ENCODE measurements at regions not wholly inside any gene's neighbourhood (a gene's known extent, or its start where the extent isn't known, plus 50 kb on each side); places are given as distances from the start of the nearest gene placed in this dataset.

DNA sequence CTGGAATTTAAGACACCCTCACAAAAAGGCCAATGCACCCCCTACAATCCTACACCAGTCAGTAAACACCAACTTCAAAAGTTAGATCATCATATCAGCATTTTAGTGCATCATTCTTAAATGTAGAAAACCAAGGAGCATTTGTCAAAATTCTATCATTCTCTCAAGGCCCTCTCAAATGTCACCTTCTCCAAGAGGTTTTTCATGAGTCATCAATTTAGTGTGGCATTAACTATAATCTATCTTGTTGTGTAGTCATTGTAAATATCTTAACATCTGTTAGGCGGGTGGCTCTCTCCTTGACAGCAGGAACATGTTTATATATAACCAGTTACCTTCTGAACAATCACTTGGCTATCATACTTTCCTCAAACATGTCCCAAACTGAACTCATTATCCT is 62.1 kb upstream of the G2E3 start:
- Histone ChIP-seq H3K27ac (ENCODE audit: low read length) (no peak overlapping the region), H3K4me2 (ENCODE audit: low read length) (no peak overlapping the region), H3K79me2 (ENCODE audit: low read length) (no peaks in the 10 kb centered on the region), H4K20me1 (ENCODE audit: low read length) (no peaks in the 10 kb centered on the region), H3K4me3 (ENCODE audit: low read length) (no peak overlapping the region), H2AFZ (ENCODE audit: low read length) (no peak overlapping the region), H3K36me3 (ENCODE audit: low read depth, low read length) (no peaks in the 10 kb centered on the region), H3K4me1 (ENCODE audit: insufficient read depth, low read length) (no peaks in the 10 kb centered on the region), H3K27me3 (ENCODE audit: low read length) (peaks cover 73% of the 10 kb centered on the region), H3F3A (ENCODE audit: low read length, unreplicated experiment) (no peaks in the 10 kb centered on the region), H3K9ac (ENCODE audit: low read length) (no peak overlapping the region), H3K9me3 (ENCODE audit: low read length) (no peaks in the 10 kb centered on the region), H3K9me2 (replicated peaks; ENCODE audit: low read length) (no peaks in the 10 kb centered on the region)
- ChIA-PET CTCF (no interaction called here), POLR2A (ENCODE audit: unreplicated experiment) (no interaction called here)
- TF ChIP-seq, protein P1, sequence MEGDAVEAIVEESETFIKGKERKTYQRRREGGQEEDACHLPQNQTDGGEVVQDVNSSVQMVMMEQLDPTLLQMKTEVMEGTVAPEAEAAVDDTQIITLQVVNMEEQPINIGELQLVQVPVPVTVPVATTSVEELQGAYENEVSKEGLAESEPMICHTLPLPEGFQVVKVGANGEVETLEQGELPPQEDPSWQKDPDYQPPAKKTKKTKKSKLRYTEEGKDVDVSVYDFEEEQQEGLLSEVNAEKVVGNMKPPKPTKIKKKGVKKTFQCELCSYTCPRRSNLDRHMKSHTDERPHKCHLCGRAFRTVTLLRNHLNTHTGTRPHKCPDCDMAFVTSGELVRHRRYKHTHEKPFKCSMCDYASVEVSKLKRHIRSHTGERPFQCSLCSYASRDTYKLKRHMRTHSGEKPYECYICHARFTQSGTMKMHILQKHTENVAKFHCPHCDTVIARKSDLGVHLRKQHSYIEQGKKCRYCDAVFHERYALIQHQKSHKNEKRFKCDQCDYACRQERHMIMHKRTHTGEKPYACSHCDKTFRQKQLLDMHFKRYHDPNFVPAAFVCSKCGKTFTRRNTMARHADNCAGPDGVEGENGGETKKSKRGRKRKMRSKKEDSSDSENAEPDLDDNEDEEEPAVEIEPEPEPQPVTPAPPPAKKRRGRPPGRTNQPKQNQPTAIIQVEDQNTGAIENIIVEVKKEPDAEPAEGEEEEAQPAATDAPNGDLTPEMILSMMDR (conservative IDR thresholded peaks at IDR 0.05; ENCODE audit: low read depth, low read length) = no peak
- no peak for TF ChIP-seq EZH2phosphoT487 (IDR thresholded peaks at IDR 0.05; ENCODE audit: borderline replicate concordance, low read length)
- no peak for TF ChIP-seq EZH2 (IDR thresholded peaks at IDR 0.05; ENCODE audit: low read length, unreplicated experiment)
- no peak for DNase-seq
- ATAC-seq = no peak
- BruUV-seq (replicated peaks) = no TSS peak
- intact Hi-C loops (cut with micrococcal nuclease) = no loop called here

DNA sequence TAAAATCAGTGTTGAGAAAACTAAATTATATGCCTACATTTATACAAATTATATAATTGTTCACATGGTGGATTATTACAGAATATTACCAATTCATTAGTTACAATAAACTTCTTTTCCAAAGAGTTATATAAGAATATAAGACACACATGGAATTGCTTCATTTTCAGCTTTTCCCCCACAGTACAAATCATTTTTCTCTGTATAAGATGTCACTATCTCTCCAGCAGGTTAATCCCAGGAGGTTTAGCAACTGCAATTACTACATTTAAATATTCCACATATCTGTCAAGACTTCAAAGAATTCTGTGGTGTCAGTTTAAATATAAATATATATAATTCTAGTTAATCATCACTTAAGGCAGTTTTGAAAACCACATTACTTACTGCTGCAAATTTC is 59.6 kb upstream of the G2E3 start:
- POLR2A ChIA-PET (ENCODE audit: unreplicated experiment) = no interaction called here

DNA sequence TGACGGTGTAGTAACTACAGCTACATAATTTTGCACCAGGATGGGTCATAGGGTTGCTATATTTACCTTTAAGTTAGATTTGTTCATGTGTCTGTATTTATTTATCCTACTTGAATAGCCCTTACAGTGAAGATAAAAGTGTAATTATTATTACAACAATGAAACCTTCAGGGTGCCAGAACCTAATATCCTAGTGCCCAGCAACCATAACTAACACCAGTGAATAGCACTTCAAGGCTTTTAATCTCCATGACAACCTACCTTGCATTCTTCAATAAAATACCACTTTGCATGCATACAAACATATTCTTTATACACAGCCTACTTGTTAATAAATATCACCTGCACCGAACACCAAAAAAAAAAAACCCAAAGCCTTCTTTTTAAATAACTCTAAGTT is 58.7 kb upstream of the G2E3 start:
- ATAC-seq = no peak
- no peaks in the 10 kb centered on the region for H3K9me2 ChIP-seq (replicated peaks; ENCODE audit: low read length)
- no peak for DNase-seq
- peaks cover 82% of the 10 kb centered on the region for H3K27me3 ChIP-seq (ENCODE audit: low read length)
- H3F3A ChIP-seq (ENCODE audit: low read length, unreplicated experiment) = no peaks in the 10 kb centered on the region
- H3K4me1 ChIP-seq (ENCODE audit: insufficient read depth, low read length) = no peaks in the 10 kb centered on the region
- no peak overlapping the region for H3K9ac ChIP-seq (ENCODE audit: low read length)
- no peaks in the 10 kb centered on the region for H4K20me1 ChIP-seq (ENCODE audit: low read length)
- H2AFZ ChIP-seq (ENCODE audit: low read length) = no peak overlapping the region
- no peak overlapping the region for H3K4me2 ChIP-seq (ENCODE audit: low read length)
- no peaks in the 10 kb centered on the region for H3K36me3 ChIP-seq (ENCODE audit: low read depth, low read length)
- no peak overlapping the region for H3K27ac ChIP-seq (ENCODE audit: low read length)
- TF ChIP-seq EZH2 (IDR thresholded peaks at IDR 0.05; ENCODE audit: low read length, unreplicated experiment) (no peak), EZH2phosphoT487 (IDR thresholded peaks at IDR 0.05; ENCODE audit: borderline replicate concordance, low read length) (no peak)
- TF ChIP-seq, protein P1 (conservative IDR thresholded peaks at IDR 0.05; ENCODE audit: low read depth, low read length) = no peak
- intact Hi-C loops (cut with micrococcal nuclease) = no loop called here
- BruUV-seq (replicated peaks) = no TSS peak
- CTCF ChIA-PET = no interaction called here
- H3K9me3 ChIP-seq (ENCODE audit: low read length) = no peaks in the 10 kb centered on the region
- H3K79me2 ChIP-seq (ENCODE audit: low read length) = no peaks in the 10 kb centered on the region
- POLR2A ChIA-PET (ENCODE audit: unreplicated experiment) = no interaction called here
- no peak overlapping the region for H3K4me3 ChIP-seq (ENCODE audit: low read length)

More for the DNA sequence above, 59.6 kb upstream of the G2E3 start:
- Histone ChIP-seq H3K79me2 (ENCODE audit: low read length) (no peaks in the 10 kb centered on the region), H3F3A (ENCODE audit: low read length, unreplicated experiment) (no peaks in the 10 kb centered on the region), H3K9me3 (ENCODE audit: low read length) (no peaks in the 10 kb centered on the region), H3K9me2 (replicated peaks; ENCODE audit: low read length) (no peaks in the 10 kb centered on the region), H3K27ac (ENCODE audit: low read length) (no peak overlapping the region), H3K4me2 (ENCODE audit: low read length) (no peak overlapping the region), H3K9ac (ENCODE audit: low read length) (no peak overlapping the region), H3K4me3 (ENCODE audit: low read length) (no peak overlapping the region), H2AFZ (ENCODE audit: low read length) (no peak overlapping the region), H3K36me3 (ENCODE audit: low read depth, low read length) (no peaks in the 10 kb centered on the region), H3K4me1 (ENCODE audit: insufficient read depth, low read length) (no peaks in the 10 kb centered on the region), H4K20me1 (ENCODE audit: low read length) (no peaks in the 10 kb centered on the region), H3K27me3 (ENCODE audit: low read length) (peaks cover 85% of the 10 kb centered on the region)
- ATAC-seq (no peak), DNase-seq (no peak)
- CTCF ChIA-PET = no interaction called here
- intact Hi-C loops (cut with micrococcal nuclease) = no loop called here
- TF ChIP-seq, protein P1 (conservative IDR thresholded peaks at IDR 0.05; ENCODE audit: low read depth, low read length) = no peak
- no TSS peak for BruUV-seq (replicated peaks)
